PFSK-1 (cell line): ENCODE measurements at regions not wholly inside any gene's neighbourhood (a gene's known extent, or its start where the extent isn't known, plus 50 kb on each side); places are given as distances from the start of the nearest gene placed in this dataset.

ENCODE experiments used
- FOXP2 ChIP-seq: optimal IDR thresholded peaks from 2 replicates; pipeline ENCODE3; 2011; ENCODE audit warnings: borderline replicate concordance, control low read depth, inconsistent platforms; ENCODE audit not compliant: insufficient read depth; ENCODE audit errors: extremely low read length, extremely low read depth
- POLR2AphosphoS5 ChIP-seq: IDR thresholded peaks from 2 replicates; pipeline ENCODE4 v1.6.1; 2012; ENCODE audit warnings: low read depth, mild to moderate bottlenecking, control low read depth, low read length, moderate library complexity
- SIN3A ChIP-seq: IDR thresholded peaks from 2 replicates; pipeline ENCODE4 v1.6.1; 2012; ENCODE audit warnings: mild to moderate bottlenecking, low read length, moderate library complexity, borderline replicate concordance; ENCODE audit not compliant: insufficient read depth
- TAF1 ChIP-seq: IDR thresholded peaks from 2 replicates; pipeline ENCODE4 v1.6.1; 2012; ENCODE audit warnings: low read length, control low read depth, borderline replicate concordance; ENCODE audit not compliant: insufficient read depth

GRCh38 chr16:9546438-9546786 lies 455.0 kb downstream of the HAPSTR1 start:
- no peak for TF ChIP-seq POLR2AphosphoS5
- TF ChIP-seq SIN3A, result no peak
- no peak for TF ChIP-seq FOXP2
- no peak for TF ChIP-seq TAF1
